ENCODE measurements at regions not wholly inside any gene's neighbourhood (a gene's known extent, or its start where the extent isn't known, plus 50 kb on each side); places are given as distances from the start of the nearest gene placed in this dataset.
"Not testable (repeated sequence)": the region's sequence is repeated elsewhere in the genome, so short reads cannot be mapped to it uniquely, and the experiment has no call there.

GRCh38 chr11:25327656-25328055 lies 830.8 kb downstream of the LUZP2 start:
- no peak for DNase-seq

- DNase-seq, result no peak
Measured at GRCh38 chr11:25339281-25339680, 842.4 kb downstream of the LUZP2 start.

GRCh38 chr11:25349537-25349936 lies 852.7 kb downstream of the LUZP2 start:
- no peak for DNase-seq

GRCh38 chr11:25350899-25351803 lies 854.3 kb downstream of the LUZP2 start:
- DNase-seq, result no peak

DNA sequence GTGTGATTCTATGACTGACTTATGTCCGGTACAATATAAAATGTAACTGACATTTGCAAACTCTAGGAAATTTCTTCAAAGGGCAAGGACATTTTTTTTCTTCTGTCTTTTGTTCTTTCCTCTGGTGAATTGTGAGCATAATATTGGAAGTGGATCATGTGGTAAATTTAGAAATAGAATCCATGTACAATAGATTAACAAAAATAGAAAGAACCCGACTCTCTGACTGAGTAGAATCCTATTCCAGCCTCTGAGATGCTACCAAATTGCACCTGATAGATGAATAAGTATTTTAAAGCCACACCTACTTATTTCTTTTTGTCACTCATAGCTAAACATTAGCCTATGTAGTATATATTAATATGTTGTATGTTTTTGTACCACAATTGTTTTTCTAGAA lies 860.3 kb downstream of the LUZP2 start:
- DNase-seq, result no peak

GRCh38 chr11:25377466-25377865 lies 880.6 kb downstream of the LUZP2 start:
- DNase-seq, result no peak

- no peak for DNase-seq
Measured at GRCh38 chr11:25396847-25397246, 900.0 kb downstream of the LUZP2 start.

DNA sequence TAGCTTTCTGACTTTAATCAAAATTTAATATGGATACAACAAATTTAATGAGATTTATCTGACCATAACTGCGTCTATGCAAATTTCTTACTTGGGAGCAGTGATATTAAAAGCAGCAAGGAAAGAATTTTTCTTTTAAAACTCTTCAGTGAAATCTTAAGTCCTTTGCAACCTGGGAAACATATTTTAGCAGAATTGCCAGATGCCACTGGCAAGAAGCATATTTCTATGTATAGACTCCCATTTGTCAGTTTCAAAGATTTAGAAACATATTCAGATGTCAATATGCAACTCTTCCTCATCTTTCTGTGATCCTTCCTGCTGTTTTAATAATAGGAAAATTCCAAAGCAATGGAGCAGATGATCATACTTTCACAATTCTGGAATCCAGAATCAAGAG lies 911.3 kb downstream of the LUZP2 start:
- no peak for DNase-seq

DNA sequence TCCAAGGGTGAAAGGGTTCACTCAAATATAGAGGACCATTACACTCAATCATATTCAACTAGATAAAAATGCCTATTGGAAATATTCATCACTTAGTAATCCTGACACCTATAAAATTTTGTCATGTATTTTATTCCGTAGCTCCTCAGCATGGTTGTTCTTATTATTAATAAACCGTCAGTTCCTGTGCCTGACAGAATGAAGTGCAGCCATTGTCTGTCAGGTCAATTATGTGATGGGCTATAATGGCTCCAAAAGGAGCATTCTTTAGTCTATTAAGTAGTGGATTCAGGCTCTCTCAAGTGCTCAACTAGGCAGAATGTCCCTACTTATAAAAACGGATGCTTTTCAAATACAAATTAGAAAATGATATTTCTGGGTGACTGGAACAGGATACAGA lies 916.1 kb upstream of the ANO3 start:
- no peak for DNase-seq

GRCh38 chr11:25423436-25424199 lies 908.3 kb upstream of the ANO3 start:
- no peak for DNase-seq

- no peak for DNase-seq
Measured at GRCh38 chr11:25432376-25432775, 899.6 kb upstream of the ANO3 start.

- no peak for DNase-seq
Measured at GRCh38 chr11:25435197-25435596, 896.7 kb upstream of the ANO3 start.

DNA sequence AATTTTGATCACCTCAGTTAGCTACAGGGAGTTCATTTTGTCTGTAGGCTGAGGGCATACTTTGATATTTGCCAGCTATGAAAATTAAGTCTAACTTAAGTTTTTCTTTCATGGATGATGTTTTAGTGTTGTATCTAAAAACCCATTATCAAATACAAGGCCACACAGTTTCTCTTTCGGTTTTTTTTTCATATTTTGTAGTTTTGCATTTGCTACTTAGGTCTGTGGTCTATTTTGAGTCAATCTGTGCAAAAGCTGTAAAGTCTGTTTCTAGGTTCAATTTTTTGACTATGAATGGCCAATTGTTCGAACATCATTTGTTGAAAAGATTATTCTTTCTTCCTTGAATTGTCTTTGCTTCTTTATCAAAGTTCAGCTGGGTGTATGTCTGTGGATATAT lies 895.6 kb upstream of the ANO3 start:
- no peak for DNase-seq

DNA sequence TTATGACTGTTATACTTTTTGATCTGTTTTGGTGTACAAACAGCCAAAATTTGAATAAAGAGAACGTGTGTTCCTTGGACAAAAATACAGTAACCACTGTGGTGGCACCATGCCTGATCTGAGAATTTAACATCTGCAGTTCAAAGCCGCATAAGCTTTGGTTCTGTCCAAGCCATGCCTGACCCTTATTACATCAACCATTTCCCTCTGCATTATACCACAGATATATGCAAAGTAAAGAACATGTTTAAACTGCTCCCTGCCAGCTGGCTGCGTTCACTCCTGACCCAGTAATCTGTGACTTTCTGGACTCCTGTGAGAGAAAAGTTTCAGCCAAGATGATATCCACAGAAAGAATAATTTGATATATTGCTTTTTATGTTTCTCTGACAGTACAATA lies 890.5 kb upstream of the ANO3 start:
- DNase-seq, result no peak

DNA sequence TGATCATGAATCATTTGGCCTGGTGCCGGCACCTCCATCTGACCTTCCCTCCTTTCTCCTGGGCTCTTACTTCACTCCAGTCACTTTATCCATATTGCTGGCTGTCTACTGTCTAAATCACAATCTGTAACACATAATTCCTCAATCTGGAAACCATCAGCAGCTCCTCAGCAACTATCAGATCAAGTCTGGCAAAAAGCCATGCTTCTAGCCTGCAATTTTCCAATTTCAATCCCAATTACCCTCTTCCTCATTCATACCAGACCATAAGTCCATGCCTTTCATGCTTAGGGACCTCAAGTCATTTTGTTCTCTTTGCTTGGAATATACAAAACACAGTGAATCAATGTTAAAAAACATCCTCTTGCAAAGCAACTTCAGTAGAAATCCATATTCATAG lies 882.8 kb upstream of the ANO3 start:
- DNase-seq, result no peak

DNA sequence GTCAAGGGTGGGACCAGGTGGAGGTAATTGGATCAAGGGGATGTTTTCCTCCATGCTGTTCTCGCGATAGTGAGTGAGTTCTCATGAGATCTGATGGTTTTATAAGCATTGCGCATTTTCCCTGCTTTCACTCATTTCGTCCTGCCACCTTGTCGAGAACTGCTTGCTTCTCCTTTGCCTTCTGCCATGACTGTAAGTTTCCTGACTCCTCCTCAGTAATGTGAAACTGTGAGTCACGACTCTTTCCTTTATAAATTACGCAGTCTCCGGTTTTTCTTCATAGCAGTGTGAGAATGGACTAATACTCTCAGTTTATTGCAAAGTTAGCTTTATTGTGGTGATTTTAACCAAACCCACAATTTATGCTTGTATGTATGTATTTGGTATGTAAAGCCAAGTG lies 878.5 kb upstream of the ANO3 start:
- DNase-seq, result no peak

- DNase-seq, result no peak
Measured at GRCh38 chr11:25456211-25456610, 875.7 kb upstream of the ANO3 start.

DNA sequence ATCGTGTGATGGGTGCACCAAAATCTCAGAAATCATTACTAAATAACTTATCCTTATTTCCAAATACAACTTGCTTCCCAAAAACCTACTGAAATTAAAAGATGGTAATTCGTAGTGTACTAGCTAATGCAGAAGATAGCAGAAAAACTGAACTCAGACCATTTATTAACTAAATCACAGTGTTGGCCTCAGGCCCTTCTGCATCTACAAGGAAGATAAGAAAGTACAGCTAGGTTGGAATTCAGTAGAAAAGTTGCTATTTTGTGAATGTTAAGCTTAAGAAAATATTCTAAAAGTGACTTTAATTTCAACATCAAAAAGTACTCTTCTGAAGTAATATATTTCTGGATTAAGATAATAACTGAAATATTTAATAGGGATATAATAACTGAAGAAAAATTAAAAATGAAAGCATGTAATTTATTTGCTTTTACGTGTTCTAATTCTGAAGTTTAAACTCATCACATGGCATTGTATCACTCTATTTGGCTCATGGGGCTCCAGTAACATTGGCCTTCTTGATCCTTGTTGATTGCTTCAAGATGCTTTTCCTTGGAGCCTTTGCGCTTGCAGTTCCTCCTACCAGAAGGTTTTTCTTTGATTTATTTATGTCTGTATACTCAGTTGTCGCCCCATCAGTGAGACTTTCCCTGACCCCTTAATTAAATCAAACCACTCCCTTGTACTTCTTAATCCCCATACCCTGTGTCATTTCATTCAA lies 847.9 kb upstream of the ANO3 start:
- no peak for DNase-seq

- no peak for DNase-seq
Measured at GRCh38 chr11:25485315-25485714, 846.6 kb upstream of the ANO3 start.

- DNase-seq, result not testable (repeated sequence)
Measured at GRCh38 chr11:25486338-25486737, 845.6 kb upstream of the ANO3 start.

GRCh38 chr11:25488176-25488575 lies 843.8 kb upstream of the ANO3 start:
- not testable (repeated sequence) for DNase-seq

DNA sequence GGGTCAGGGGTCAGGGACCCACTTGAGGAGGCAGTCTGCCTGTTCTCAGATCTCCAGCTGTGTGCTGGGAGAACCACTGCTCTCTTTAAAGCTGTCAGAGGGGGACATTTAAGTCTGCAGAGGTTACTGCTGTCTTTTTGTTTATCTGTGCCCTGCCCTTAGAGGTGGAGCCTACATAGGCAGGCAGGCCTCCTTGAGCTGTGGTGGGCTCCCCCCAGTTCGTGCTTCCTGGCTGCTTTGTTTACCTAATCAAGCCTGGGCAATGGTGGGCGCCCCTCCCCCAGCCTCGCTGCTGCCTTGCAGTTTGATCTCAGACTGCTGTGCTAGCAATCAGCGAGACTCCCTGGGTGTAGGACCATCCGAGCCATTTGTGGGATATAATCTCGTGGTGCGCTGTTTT lies 830.5 kb upstream of the ANO3 start:
- not testable (repeated sequence) for DNase-seq

- no peak for DNase-seq
Measured at GRCh38 chr11:25515576-25515975, 816.4 kb upstream of the ANO3 start.

GRCh38 chr11:25520459-25520858 lies 811.5 kb upstream of the ANO3 start:
- DNase-seq, result no peak

Data from CD4-positive, alpha-beta T cell treated with Interleukin-17A for 4 hours (primary cell).